Keratinocyte (primary cell): ENCODE measurements at regions not wholly inside any gene's neighbourhood (a gene's known extent, or its start where the extent isn't known, plus 50 kb on each side); places are given as distances from the start of the nearest gene placed in this dataset.
"Not testable (repeated sequence)": the region's sequence is repeated elsewhere in the genome, so short reads cannot be mapped to it uniquely, and the experiment has no call there.

ENCODE experiments used
- DNase-seq: peaks from one replicate; pipeline ENCODE4 v3.0.0-alpha.2; 2011; ENCODE audit warnings: low read depth, missing footprints, low spot score
- FAIRE-seq: peaks from 2 replicates; lab custom pipeline; 2011; peaks lifted over from hg19 to GRCh38; lab: Jason Lieb, UNC
- H2AFZ ChIP-seq: 2 replicates; pipeline ENCODE4 v1.6.0; 2012; ENCODE audit warnings: low read length, control low read depth, inconsistent platforms; ENCODE audit not compliant: control insufficient read depth
- H3K27ac ChIP-seq: 2 replicates; pipeline ENCODE4 v1.5.1; 2011; ENCODE audit warnings: low read length; ENCODE audit not compliant: control insufficient read depth, insufficient read depth
- H3K27me3 ChIP-seq: 3 replicates; pipeline ENCODE4 v1.6.0; 2011; ENCODE audit warnings: low read length; ENCODE audit not compliant: control insufficient read depth, insufficient read depth; ENCODE audit errors: extremely low read depth
- H3K36me3 ChIP-seq, 2 experiments: 2 replicates in 1 of 2; 3 replicates in 1 of 2; pipeline ENCODE4 v1.5.1; 2011; ENCODE audit warnings: low read length in 2 of 2, mild to moderate bottlenecking in 1 of 2; ENCODE audit not compliant: control insufficient read depth in 2 of 2, insufficient read depth in 2 of 2; ENCODE audit errors: extremely low read depth in 1 of 2
- H3K4me1 ChIP-seq: 3 replicates; pipeline ENCODE4 v1.5.1; 2011; ENCODE audit warnings: low read length; ENCODE audit not compliant: control insufficient read depth, insufficient read depth; ENCODE audit errors: extremely low read depth
- H3K4me2 ChIP-seq: 3 replicates; pipeline ENCODE4 v1.6.0; 2011; ENCODE audit warnings: low read depth, low read length; ENCODE audit not compliant: control insufficient read depth, insufficient read depth; ENCODE audit errors: extremely low read depth
- H3K4me3 ChIP-seq, 3 experiments: fragments of 200-600 bp in 1 of 3; sonication (generic) in 1 of 3; 2 replicates in 2 of 3; 3 replicates in 1 of 3; pipeline ENCODE4 v1.5.1; 2011 to 2016; ENCODE audit warnings: low read length in 3 of 3, mild to moderate bottlenecking in 3 of 3, control low read depth in 2 of 3, inconsistent platforms in 1 of 3, low read depth in 1 of 3, mixed read lengths in 1 of 3, mixed run types in 1 of 3, moderate library complexity in 1 of 3; ENCODE audit not compliant: control insufficient read depth in 2 of 3, insufficient read depth in 2 of 3; ENCODE audit errors: extremely low read depth in 1 of 3
- H3K79me2 ChIP-seq: 2 replicates; pipeline ENCODE4 v1.6.0; 2012; ENCODE audit warnings: low read length; ENCODE audit not compliant: control insufficient read depth, insufficient read depth
- H3K9ac ChIP-seq: 3 replicates; pipeline ENCODE4 v1.6.0; 2011; ENCODE audit warnings: low read length; ENCODE audit not compliant: control insufficient read depth, insufficient read depth; ENCODE audit errors: extremely low read depth
- H3K9me1 ChIP-seq: 3 replicates; pipeline ENCODE4 v1.6.0; 2011; ENCODE audit warnings: low read length; ENCODE audit not compliant: control insufficient read depth, insufficient read depth; ENCODE audit errors: extremely low read depth
- H3K9me3 ChIP-seq: 2 replicates; pipeline ENCODE4 v1.5.1; 2012; ENCODE audit warnings: low read depth, low read length; ENCODE audit not compliant: control insufficient read depth
- H4K20me1 ChIP-seq: 3 replicates; pipeline ENCODE4 v1.6.0; 2011; ENCODE audit warnings: low read length; ENCODE audit not compliant: control insufficient read depth, insufficient read depth; ENCODE audit errors: extremely low read depth
- EZH2 ChIP-seq: IDR thresholded peaks from one replicate; pipeline ENCODE4 v1.6.1; 2012; ENCODE audit warnings: inconsistent platforms, mild to moderate bottlenecking, low read length, moderate library complexity
- dilution Hi-C: fragments of 300-500 bp; cut with MboI; formaldehyde crosslinking; loops from one replicate; pipeline ENCODE4 v1.7.0; 2020; ENCODE audit warnings: low sequenced_read_pairs; ENCODE audit not compliant: extremely low pct_ligation_motif_present
- TF ChIP-seq, protein P1 (sequence below), 3 experiments: IDR thresholded peaks in 1 of 3; conservative IDR thresholded peaks in 1 of 3; optimal IDR thresholded peaks in 1 of 3; 2 replicates in 2 of 3; 3 replicates in 1 of 3; pipeline versions ENCODE3 to v1.5.1; 2011; ENCODE audit warnings: low read length in 3 of 3, mild to moderate bottlenecking in 3 of 3, moderate library complexity in 2 of 3, control low read depth in 1 of 3, inconsistent platforms in 1 of 3; ENCODE audit not compliant: insufficient read depth in 2 of 3; ENCODE audit errors: extremely low read depth in 1 of 3

DNA sequence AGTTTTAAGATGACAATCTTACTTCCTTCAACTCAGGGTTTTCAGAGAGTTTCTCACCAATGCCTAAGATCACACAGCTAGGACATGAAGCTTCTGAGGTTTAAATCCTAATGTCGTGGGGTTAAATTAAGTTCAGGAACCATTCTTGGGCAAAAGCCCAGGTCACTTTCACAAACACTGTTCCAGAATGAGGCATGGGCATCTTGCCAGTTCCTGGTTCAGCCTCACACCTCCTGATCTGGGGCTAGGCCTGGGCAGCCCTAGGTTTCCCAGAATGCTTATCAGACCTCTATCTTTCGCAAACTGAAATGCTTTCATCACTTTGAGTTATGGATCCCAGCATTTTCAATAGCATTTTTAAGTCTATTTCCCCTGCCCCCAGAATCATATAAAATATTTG is 224.8 kb upstream of the EDA2R start:
- no peak for FAIRE-seq
- no peak overlapping the region for H3K4me2 ChIP-seq
- no peaks in the 10 kb centered on the region for H3K4me1 ChIP-seq
- DNase-seq = no peak
- H3K36me3 ChIP-seq = no peaks in the 10 kb centered on the region
- dilution Hi-C loops = no loop called here
- H3K4me3 ChIP-seq = no peak overlapping the region
- no peaks in the 10 kb centered on the region for H3K79me2 ChIP-seq
- H3K27me3 ChIP-seq = no peaks in the 10 kb centered on the region
- TF ChIP-seq, protein P1, sequence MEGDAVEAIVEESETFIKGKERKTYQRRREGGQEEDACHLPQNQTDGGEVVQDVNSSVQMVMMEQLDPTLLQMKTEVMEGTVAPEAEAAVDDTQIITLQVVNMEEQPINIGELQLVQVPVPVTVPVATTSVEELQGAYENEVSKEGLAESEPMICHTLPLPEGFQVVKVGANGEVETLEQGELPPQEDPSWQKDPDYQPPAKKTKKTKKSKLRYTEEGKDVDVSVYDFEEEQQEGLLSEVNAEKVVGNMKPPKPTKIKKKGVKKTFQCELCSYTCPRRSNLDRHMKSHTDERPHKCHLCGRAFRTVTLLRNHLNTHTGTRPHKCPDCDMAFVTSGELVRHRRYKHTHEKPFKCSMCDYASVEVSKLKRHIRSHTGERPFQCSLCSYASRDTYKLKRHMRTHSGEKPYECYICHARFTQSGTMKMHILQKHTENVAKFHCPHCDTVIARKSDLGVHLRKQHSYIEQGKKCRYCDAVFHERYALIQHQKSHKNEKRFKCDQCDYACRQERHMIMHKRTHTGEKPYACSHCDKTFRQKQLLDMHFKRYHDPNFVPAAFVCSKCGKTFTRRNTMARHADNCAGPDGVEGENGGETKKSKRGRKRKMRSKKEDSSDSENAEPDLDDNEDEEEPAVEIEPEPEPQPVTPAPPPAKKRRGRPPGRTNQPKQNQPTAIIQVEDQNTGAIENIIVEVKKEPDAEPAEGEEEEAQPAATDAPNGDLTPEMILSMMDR (optimal IDR thresholded peaks at IDR 0.05 in 1 of 3, IDR thresholded peaks at IDR 0.05 in 1 of 3, conservative IDR thresholded peaks at IDR 0.05 in 1 of 3; ENCODE audit: extremely low read depth in 1 of 3, insufficient read depth in 2 of 3, low read length in 3 of 3) = no peak
- no peak for TF ChIP-seq EZH2
- no peak overlapping the region for H3K27ac ChIP-seq
- no peak overlapping the region for H2AFZ ChIP-seq
- H4K20me1 ChIP-seq = no peaks in the 10 kb centered on the region
- H3K9me1 ChIP-seq = no peaks in the 10 kb centered on the region
- no peak overlapping the region for H3K9ac ChIP-seq
- no peaks in the 10 kb centered on the region for H3K9me3 ChIP-seq

DNA sequence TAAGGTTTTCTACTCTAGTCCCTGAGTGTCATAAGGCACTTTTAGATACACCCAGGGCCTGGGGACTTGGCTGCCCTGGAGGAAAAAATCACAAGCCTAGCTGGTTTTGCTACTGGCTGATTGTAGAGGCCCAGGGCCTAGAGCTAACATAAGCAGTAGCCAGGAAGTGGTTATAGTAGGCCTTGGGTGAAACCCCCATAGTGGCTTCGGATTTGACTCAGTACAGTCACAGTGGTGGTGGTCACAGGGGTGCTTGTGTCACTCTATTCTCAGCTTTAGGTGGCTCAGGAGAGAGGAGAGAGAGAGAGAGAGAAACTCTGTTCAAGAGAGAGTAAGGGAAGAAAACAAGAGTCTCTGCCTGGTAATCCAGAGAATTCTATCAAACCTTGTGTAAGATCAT is 194.5 kb upstream of the EDA2R start:
- Histone ChIP-seq H3K9ac (no peak overlapping the region), H3K79me2 (no peaks in the 10 kb centered on the region), H3K9me1 (no peaks in the 10 kb centered on the region), H4K20me1 (no peaks in the 10 kb centered on the region), H2AFZ (no peak overlapping the region), H3K4me1 (no peaks in the 10 kb centered on the region), H3K4me2 (no peak overlapping the region), H3K36me3 (no peaks in the 10 kb centered on the region), H3K4me3 (no peak overlapping the region), H3K27me3 (no peaks in the 10 kb centered on the region), H3K27ac (no peak overlapping the region), H3K9me3 (no peaks in the 10 kb centered on the region)
- DNase-seq = no peak
- no peak for FAIRE-seq
- dilution Hi-C loops = no loop called here
- TF ChIP-seq EZH2 = no peak

DNA sequence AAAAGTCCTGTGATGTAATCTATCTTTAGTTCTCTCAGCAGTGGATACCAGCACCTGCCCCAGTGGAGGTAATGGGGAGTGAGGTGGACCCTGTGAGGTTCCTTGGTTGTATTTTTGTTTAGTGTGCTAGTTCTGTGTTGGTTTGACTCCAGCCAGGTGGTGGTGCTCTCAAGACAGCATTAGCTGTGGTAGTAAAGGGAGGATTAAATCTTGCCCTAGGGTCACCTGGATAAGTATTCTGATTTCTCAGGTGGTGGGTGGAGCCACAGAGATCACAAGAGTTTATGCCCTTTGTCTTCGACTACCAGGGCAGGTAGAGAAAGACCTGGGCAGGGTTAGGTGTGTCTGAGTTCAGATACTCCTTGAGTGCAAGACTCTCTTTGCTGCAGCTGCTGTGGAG is 176.3 kb upstream of the EDA2R start:
- TF ChIP-seq, protein P1 (optimal IDR thresholded peaks at IDR 0.05 in 1 of 3, IDR thresholded peaks at IDR 0.05 in 1 of 3, conservative IDR thresholded peaks at IDR 0.05 in 1 of 3; ENCODE audit: extremely low read depth in 1 of 3, insufficient read depth in 2 of 3, low read length in 3 of 3) = no peak
- no peak for TF ChIP-seq EZH2
- Histone ChIP-seq H3K79me2 (no peaks in the 10 kb centered on the region), H3K9me3 (no peaks in the 10 kb centered on the region), H3K27me3 (no peaks in the 10 kb centered on the region), H4K20me1 (no peaks in the 10 kb centered on the region), H3K4me1 (no peaks in the 10 kb centered on the region), H3K27ac (no peak overlapping the region), H3K9ac (no peak overlapping the region), H3K4me3 (no peak overlapping the region), H3K4me2 (no peak overlapping the region), H3K9me1 (no peaks in the 10 kb centered on the region), H3K36me3 (no peaks in the 10 kb centered on the region), H2AFZ (no peak overlapping the region)
- dilution Hi-C loops = no loop called here
- FAIRE-seq (no peak), DNase-seq (no peak)

DNA sequence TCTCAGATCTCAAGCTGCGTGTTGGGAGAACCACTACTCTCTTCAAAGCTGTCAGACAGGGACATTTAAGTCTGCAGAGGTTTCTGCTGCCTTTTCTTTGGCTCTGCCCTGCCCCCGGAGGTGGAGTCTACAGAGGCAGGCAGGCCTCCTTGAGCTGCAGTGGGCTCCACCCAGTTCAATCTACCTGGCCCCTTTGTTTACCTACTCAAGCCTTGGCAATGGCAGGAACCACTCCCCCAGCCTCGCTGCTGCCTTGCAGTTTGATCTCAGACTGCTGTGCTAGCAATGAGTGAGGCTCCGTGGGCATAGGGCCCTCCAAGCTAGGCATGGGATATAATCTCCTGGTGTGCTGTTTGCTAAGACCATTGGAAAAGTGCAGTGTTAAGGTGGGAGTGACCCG is 155.6 kb upstream of the EDA2R start:
- dilution Hi-C loops, H2AFZ ChIP-seq, H3K4me2 ChIP-seq, FAIRE-seq, H4K20me1 ChIP-seq, DNase-seq, H3K4me1 ChIP-seq, H3K36me3 ChIP-seq, H3K27me3 ChIP-seq, H3K4me3 ChIP-seq, H3K79me2 ChIP-seq, H3K9me3 ChIP-seq, H3K9me1 ChIP-seq, H3K27ac ChIP-seq, H3K9ac ChIP-seq: not testable (repeated sequence)
